Tibial nerve (tissue), 4 donors: ENCODE measurements at regions not wholly inside any gene's neighbourhood (a gene's known extent, or its start where the extent isn't known, plus 50 kb on each side); places are given as distances from the start of the nearest gene placed in this dataset.

Experiments used
- CTCF ChIP-seq, 5 experiments: fragments of 200-600 bp in 3 of 5; fragments of 450-650 bp in 2 of 5; sonication (generic) in 3 of 5; IDR thresholded peaks; one replicate each; pipeline ENCODE4 v1.5.1; 2016 to 2019; ENCODE audit warnings: antibody characterized with exemption in 5 of 5, mild to moderate bottlenecking in 3 of 5, moderate library complexity in 2 of 5
- EP300 ChIP-seq, 2 donors: sonication (generic); formaldehyde crosslinking; IDR thresholded peaks; one replicate each; pipeline ENCODE4 v1.6.1; 2017; ENCODE audit warnings: antibody characterized with exemption in 2 of 2, mild to moderate bottlenecking in 1 of 2
- POLR2A ChIP-seq, 2 donors: fragments of 450-650 bp; IDR thresholded peaks; one replicate each; pipeline ENCODE4 v1.6.1; 2017; ENCODE audit warnings: antibody characterized with exemption in 2 of 2, mild to moderate bottlenecking in 2 of 2, moderate library complexity in 2 of 2

DNA sequence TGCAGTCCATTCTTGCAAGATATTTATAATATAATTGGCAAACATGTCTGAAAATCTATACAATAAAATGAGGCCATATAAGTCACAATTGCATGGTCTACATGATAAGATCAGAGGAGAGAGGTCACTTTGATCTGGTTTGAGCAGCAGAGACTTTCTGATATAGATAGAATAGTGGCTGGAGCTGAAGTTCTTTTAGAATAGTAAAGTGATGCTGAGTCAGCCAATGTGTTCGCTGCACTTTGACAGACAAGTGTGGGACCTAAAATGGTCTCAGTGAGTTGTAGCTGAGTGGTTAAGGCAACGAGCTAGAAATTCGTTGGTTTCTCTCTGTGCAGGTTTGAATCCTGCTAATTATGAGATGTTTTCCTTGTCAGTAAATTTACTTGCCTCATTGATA, 257.0 kb upstream of the C11orf87 start:
- TF ChIP-seq POLR2A (IDR thresholded peaks at IDR 0.05) (no peak), CTCF (IDR thresholded peaks at IDR 0.05) (no peak), EP300 (IDR thresholded peaks at IDR 0.05) (no peak)
